Stomach (tissue), 4 donors: ENCODE measurements at regions not wholly inside any gene's neighbourhood (a gene's known extent, or its start where the extent isn't known, plus 50 kb on each side); places are given as distances from the start of the nearest gene placed in this dataset.

ENCODE experiments used
- CTCF ChIP-seq, 7 experiments: fragments of 450-650 bp in 4 of 7; fragments of 200-600 bp in 3 of 7; sonication (generic) in 3 of 7; IDR thresholded peaks; one replicate each; pipeline ENCODE4 v1.5.1; 2016 to 2019; ENCODE audit warnings: antibody characterized with exemption in 7 of 7, control low read depth in 2 of 7, mild to moderate bottlenecking in 1 of 7
- EP300 ChIP-seq: sonication (generic); formaldehyde crosslinking; IDR thresholded peaks from one replicate; pipeline ENCODE4 v1.6.1; 2017; ENCODE audit warnings: antibody characterized with exemption

GRCh38 chr4:55023030-55023429 is 102.4 kb downstream of the KDR start:
- no peak for TF ChIP-seq EP300
- no peak for TF ChIP-seq CTCF (IDR thresholded peaks at IDR 0.05)
